Muscle layer of duodenum (tissue), 2 donors: ENCODE measurements at regions not wholly inside any gene's neighbourhood (a gene's known extent, or its start where the extent isn't known, plus 50 kb on each side); places are given as distances from the start of the nearest gene placed in this dataset.
"Not testable (repeated sequence)": the region's sequence is repeated elsewhere in the genome, so short reads cannot be mapped to it uniquely, and the experiment has no call there.

Experiments used
- H3K27ac ChIP-seq: one replicate; pipeline ENCODE4 v1.7.0; 2013; ENCODE audit warnings: mild to moderate bottlenecking, low read length
- H3K27me3 ChIP-seq: one replicate; pipeline ENCODE4 v1.7.0; 2013; ENCODE audit warnings: low read depth, mild to moderate bottlenecking, control low read depth, low read length
- H3K36me3 ChIP-seq, 2 donors: one replicate each; pipeline ENCODE4 v1.7.0; 2013; ENCODE audit warnings: low read length in 2 of 2, control low read depth in 1 of 2, mild to moderate bottlenecking in 1 of 2; ENCODE audit not compliant: insufficient read depth in 2 of 2, control insufficient read depth in 1 of 2
- H3K4me1 ChIP-seq, 2 donors: one replicate each; pipeline ENCODE4 v1.7.0; 2013; ENCODE audit warnings: low read length in 2 of 2, mild to moderate bottlenecking in 2 of 2, control low read depth in 1 of 2, moderate library complexity in 1 of 2; ENCODE audit not compliant: insufficient read depth in 2 of 2, control insufficient read depth in 1 of 2
- H3K4me3 ChIP-seq, 2 donors: one replicate each; pipeline ENCODE4 v1.7.0; 2013; ENCODE audit warnings: low read length in 2 of 2, low read depth in 1 of 2, mild to moderate bottlenecking in 1 of 2
- H3K9me3 ChIP-seq, 2 donors: one replicate each; pipeline ENCODE4 v1.7.0; 2013; ENCODE audit warnings: low read length in 2 of 2, control low read depth in 1 of 2, mild to moderate bottlenecking in 1 of 2; ENCODE audit not compliant: control insufficient read depth in 1 of 2
- donor health status: healthy.

GRCh38 chr1:199811163-199811562 lies 216.3 kb upstream of the NR5A2 start:
- Histone ChIP-seq H3K27ac (no peak overlapping the region), H3K36me3 (no peaks in the 10 kb centered on the region), H3K27me3 (no peaks in the 10 kb centered on the region), H3K4me1 (no peaks in the 10 kb centered on the region), H3K4me3 (no peak overlapping the region), H3K9me3 (no peaks in the 10 kb centered on the region)

- no peak overlapping the region for H3K4me3 ChIP-seq
- no peaks in the 10 kb centered on the region for H3K36me3 ChIP-seq
- H3K9me3 ChIP-seq: no peaks in the 10 kb centered on the region
- no peaks in the 10 kb centered on the region for H3K4me1 ChIP-seq
- no peak overlapping the region for H3K27ac ChIP-seq
- H3K27me3 ChIP-seq: no peaks in the 10 kb centered on the region
Observed at GRCh38 chr1:199813198-199813597, 214.3 kb upstream of the NR5A2 start.

GRCh38 chr1:199815947-199816346 lies 211.6 kb upstream of the NR5A2 start:
- Histone ChIP-seq H3K4me3 (no peak overlapping the region), H3K27ac (no peak overlapping the region), H3K27me3 (no peaks in the 10 kb centered on the region), H3K9me3 (no peaks in the 10 kb centered on the region), H3K36me3 (no peaks in the 10 kb centered on the region), H3K4me1 (no peaks in the 10 kb centered on the region)

GRCh38 chr1:199817266-199817665 lies 210.2 kb upstream of the NR5A2 start:
- no peaks in the 10 kb centered on the region for H3K36me3 ChIP-seq
- no peaks in the 10 kb centered on the region for H3K4me1 ChIP-seq
- H3K4me3 ChIP-seq: no peak overlapping the region
- no peaks in the 10 kb centered on the region for H3K27me3 ChIP-seq
- H3K27ac ChIP-seq: no peak overlapping the region
- H3K9me3 ChIP-seq: no peaks in the 10 kb centered on the region

GRCh38 chr1:199821029-199821779 lies 206.3 kb upstream of the NR5A2 start:
- H3K4me3 ChIP-seq: no peak overlapping the region
- no peaks in the 10 kb centered on the region for H3K9me3 ChIP-seq
- H3K27me3 ChIP-seq: no peaks in the 10 kb centered on the region
- H3K4me1 ChIP-seq: no peaks in the 10 kb centered on the region
- no peak overlapping the region for H3K27ac ChIP-seq
- no peaks in the 10 kb centered on the region for H3K36me3 ChIP-seq

- H3K4me3 ChIP-seq: no peak overlapping the region
- H3K36me3 ChIP-seq: no peaks in the 10 kb centered on the region
- peaks cover 0 to 6% of the 10 kb centered on the region in 2 donors for H3K9me3 ChIP-seq
- H3K27ac ChIP-seq: no peak overlapping the region
- H3K27me3 ChIP-seq: no peaks in the 10 kb centered on the region
- no peaks in the 10 kb centered on the region for H3K4me1 ChIP-seq
Observed at GRCh38 chr1:199832451-199832850, 195.1 kb upstream of the NR5A2 start.

GRCh38 chr1:199834711-199835110 lies 192.8 kb upstream of the NR5A2 start:
- no peak overlapping the region for H3K4me3 ChIP-seq
- H3K27me3 ChIP-seq: no peaks in the 10 kb centered on the region
- H3K4me1 ChIP-seq: no peaks in the 10 kb centered on the region
- no peaks in the 10 kb centered on the region for H3K36me3 ChIP-seq
- no peak overlapping the region for H3K27ac ChIP-seq
- H3K9me3 ChIP-seq: peaks cover 0 to 6% of the 10 kb centered on the region in 2 donors

GRCh38 chr1:199836430-199836829 lies 191.1 kb upstream of the NR5A2 start:
- H3K4me1 ChIP-seq: no peaks in the 10 kb centered on the region
- H3K27me3 ChIP-seq: no peaks in the 10 kb centered on the region
- no peaks in the 10 kb centered on the region for H3K36me3 ChIP-seq
- H3K27ac ChIP-seq: no peak overlapping the region
- peaks cover 0 to 6% of the 10 kb centered on the region in 2 donors for H3K9me3 ChIP-seq
- H3K4me3 ChIP-seq: no peak overlapping the region

GRCh38 chr1:199837321-199837720 lies 190.2 kb upstream of the NR5A2 start:
- no peaks in the 10 kb centered on the region for H3K36me3 ChIP-seq
- H3K4me1 ChIP-seq: no peaks in the 10 kb centered on the region
- H3K27ac ChIP-seq: no peak overlapping the region
- no peak overlapping the region for H3K4me3 ChIP-seq
- H3K9me3 ChIP-seq: peaks cover 0 to 6% of the 10 kb centered on the region in 2 donors
- no peaks in the 10 kb centered on the region for H3K27me3 ChIP-seq

- H3K27ac ChIP-seq, H3K4me1 ChIP-seq, H3K27me3 ChIP-seq, H3K36me3 ChIP-seq, H3K4me3 ChIP-seq, H3K9me3 ChIP-seq: not testable (repeated sequence)
Observed at GRCh38 chr1:199839608-199840007, 187.9 kb upstream of the NR5A2 start.

- not testable (repeated sequence) for H3K4me3 ChIP-seq, H3K27me3 ChIP-seq, H3K4me1 ChIP-seq, H3K36me3 ChIP-seq, H3K27ac ChIP-seq, H3K9me3 ChIP-seq
Observed at GRCh38 chr1:199843096-199843495, 184.4 kb upstream of the NR5A2 start.

GRCh38 chr1:199843861-199844260 lies 183.6 kb upstream of the NR5A2 start:
- Histone ChIP-seq H3K4me3 (no peak overlapping the region), H3K9me3 (no peaks in the 10 kb centered on the region), H3K4me1 (no peaks in the 10 kb centered on the region), H3K27ac (no peak overlapping the region), H3K36me3 (no peaks in the 10 kb centered on the region), H3K27me3 (no peaks in the 10 kb centered on the region)
